SK-N-SH (cell line): ENCODE measurements at regions not wholly inside any gene's neighbourhood (a gene's known extent, or its start where the extent isn't known, plus 50 kb on each side); places are given as distances from the start of the nearest gene placed in this dataset.
A peak's percentile ranks its signal among the peaks of the same experiment; 100 is the strongest.

Source experiments
- CTCF ChIA-PET: fragments of 300-600, 350-600 bp; formaldehyde crosslinking; extraction: SDS; loops from one replicate; lab custom pipeline; 2021; lab: Yijun Ruan, JAX
- POLR2A ChIA-PET: fragments of 350-600 bp; sonication (Branson Sonifier 250); formaldehyde crosslinking; extraction: SDS; loops from one replicate; lab custom pipeline; 2020; ENCODE audit warnings: antibody characterized with exemption, inconsistent platforms; lab: Yijun Ruan, JAX
- DNase-seq: peaks from one replicate; pipeline ENCODE4 v3.0.0; 2012
- H2AFZ ChIP-seq: fragments of 200-600 bp; sonication (generic); 2 replicates; pipeline ENCODE4 v1.8.1; 2016; ENCODE audit warnings: antibody characterized with exemption, mild to moderate bottlenecking, low read depth
- H3F3A ChIP-seq: fragments of 200-600 bp; sonication (generic); replicated peaks from 2 replicates; pipeline ENCODE3; 2016; ENCODE audit warnings: antibody characterized with exemption, mild to moderate bottlenecking; ENCODE audit not compliant: insufficient read depth
- H3K27ac ChIP-seq, 2 experiments: fragments of 200-500 bp in 1 of 2; fragments of 200-600 bp in 1 of 2; sonication (Bioruptor generic) in 1 of 2; sonication (generic), shearing (Covaris generic) in 1 of 2; 2 replicates each; pipeline versions ENCODE4 v1.5.1 to v1.6.1; 2014 to 2016; ENCODE audit warnings: low read depth in 2 of 2, inconsistent platforms in 1 of 2, low read length in 1 of 2, mild to moderate bottlenecking in 1 of 2, mixed read lengths in 1 of 2
- H3K27me3 ChIP-seq: fragments of 200-600 bp; sonication (generic), shearing (Covaris generic); 2 replicates; pipeline ENCODE4 v1.6.1; 2016; ENCODE audit warnings: mixed run types; ENCODE audit not compliant: insufficient read depth
- H3K36me3 ChIP-seq, 2 experiments: fragments of 200-500 bp in 1 of 2; fragments of 200-600 bp in 1 of 2; sonication (Bioruptor generic) in 1 of 2; sonication (generic) in 1 of 2; replicated peaks in 1 of 2; 2 replicates each; pipeline versions ENCODE3 to v1.5.1; 2014 to 2016; ENCODE audit warnings: low read length in 1 of 2, mild to moderate bottlenecking in 1 of 2; ENCODE audit not compliant: insufficient read depth in 2 of 2, control insufficient read depth in 1 of 2
- H3K4me1 ChIP-seq, 2 experiments: fragments of 200-500 bp in 1 of 2; fragments of 200-600 bp in 1 of 2; sonication (Bioruptor generic) in 1 of 2; sonication (generic), shearing (Covaris generic) in 1 of 2; 2 replicates each; pipeline versions ENCODE4 v1.5.1 to v1.6.1; 2014 to 2016; ENCODE audit warnings: low read depth in 1 of 2, low read length in 1 of 2, mixed run types in 1 of 2; ENCODE audit not compliant: insufficient read depth in 2 of 2, control insufficient read depth in 1 of 2
- H3K4me2 ChIP-seq: fragments of 200-600 bp; sonication (generic), shearing (Covaris generic); 2 replicates; pipeline ENCODE4 v1.6.1; 2017; ENCODE audit warnings: mixed run types
- H3K4me3 ChIP-seq, 2 experiments: fragments of 200-500 bp in 1 of 2; fragments of 200-600 bp in 1 of 2; sonication (Bioruptor generic) in 1 of 2; sonication (generic), shearing (Covaris generic) in 1 of 2; 2 replicates each; pipeline versions ENCODE4 v1.5.1 to v1.8.1; 2014 to 2016; ENCODE audit warnings: low read depth in 2 of 2, inconsistent platforms in 1 of 2, low read length in 1 of 2, mild to moderate bottlenecking in 1 of 2, mixed read lengths in 1 of 2, moderate library complexity in 1 of 2
- H3K79me2 ChIP-seq: fragments of 200-600 bp; sonication (generic); 2 replicates; pipeline ENCODE4 v1.8.1; 2017; ENCODE audit warnings: mild to moderate bottlenecking; ENCODE audit not compliant: insufficient read depth
- H3K9ac ChIP-seq: fragments of 200-600 bp; sonication (generic); 2 replicates; pipeline ENCODE4 v1.6.1; 2017; ENCODE audit warnings: mixed run types
- H3K9me2 ChIP-seq: fragments of 200-600 bp; sonication (generic); 2 replicates; pipeline ENCODE4 v1.6.1; 2017; ENCODE audit warnings: mixed run types
- H3K9me3 ChIP-seq: fragments of 200-600 bp; sonication (generic); 2 replicates; pipeline ENCODE4 v1.6.1; 2017; ENCODE audit warnings: mixed run types, mild to moderate bottlenecking, moderate library complexity
- H4K20me1 ChIP-seq: fragments of 200-600 bp; sonication (generic); 2 replicates; pipeline ENCODE4 v1.6.1; 2017; ENCODE audit warnings: mild to moderate bottlenecking, mixed run types; ENCODE audit not compliant: insufficient read depth
- CTCF ChIP-seq: fragments of 200-600 bp; sonication (generic); IDR thresholded peaks from 2 replicates; pipeline ENCODE4 v1.6.1; 2017; ENCODE audit warnings: antibody characterized with exemption, mild to moderate bottlenecking, moderate library complexity
- FOSL2 ChIP-seq: IDR thresholded peaks from 2 replicates; pipeline ENCODE4 v1.4.0; 2012; ENCODE audit warnings: low read depth, mild to moderate bottlenecking, moderate library complexity, borderline replicate concordance
- FOXM1 ChIP-seq: IDR thresholded peaks from 2 replicates; pipeline ENCODE4 v1.4.0; 2012; ENCODE audit warnings: low read depth, mild to moderate bottlenecking
- GABPA ChIP-seq: IDR thresholded peaks from 2 replicates; pipeline ENCODE4 v1.4.0; 2012; ENCODE audit warnings: low read depth, mild to moderate bottlenecking
- MEF2A ChIP-seq: IDR thresholded peaks from 2 replicates; pipeline ENCODE4 v1.4.0; 2012; ENCODE audit warnings: low read depth, borderline replicate concordance
- RAD21 ChIP-seq: IDR thresholded peaks from 2 replicates; pipeline ENCODE4 v1.6.1; 2012; ENCODE audit warnings: mild to moderate bottlenecking, low read length
- REST ChIP-seq: IDR thresholded peaks from 2 replicates; pipeline ENCODE4 v1.6.1; 2012; ENCODE audit warnings: mild to moderate bottlenecking, low read depth, low read length, moderate library complexity
- RFX5 ChIP-seq: IDR thresholded peaks from 2 replicates; pipeline ENCODE4 v1.6.1; 2012; ENCODE audit warnings: mild to moderate bottlenecking, improper control_type of control experiment, low read length
- RXRA ChIP-seq: IDR thresholded peaks from 2 replicates; pipeline ENCODE4 v1.4.0; 2012; ENCODE audit warnings: low read depth, mild to moderate bottlenecking, borderline replicate concordance
- SIN3A ChIP-seq: IDR thresholded peaks from 2 replicates; pipeline ENCODE4 v1.6.1; 2012; ENCODE audit warnings: low read depth, mild to moderate bottlenecking, low read length, moderate library complexity, borderline replicate concordance
- USF1 ChIP-seq: IDR thresholded peaks from 2 replicates; pipeline ENCODE4 v1.4.0; 2012; ENCODE audit warnings: low read depth, borderline replicate concordance
- USF2 ChIP-seq: fragments of 150-350 bp; IDR thresholded peaks from 2 replicates; pipeline ENCODE4 v1.6.1; 2017; ENCODE audit warnings: antibody characterized with exemption, low read length, low read depth, borderline replicate concordance
- WGBS: methylation state at CpG from one replicate; pipeline ENCODE4 v1.1.6; 2017; ENCODE audit warnings: low lambda C conversion rate; 5-methylcytosine and 5-hydroxymethylcytosine counted together

- Histone ChIP-seq H3K27ac (no peak overlapping the region), H3K79me2 (no peaks in the 10 kb centered on the region), H3K4me2 (no peak overlapping the region), H3F3A (no peaks in the 10 kb centered on the region), H3K9ac (no peak overlapping the region), H3K27me3 (no peaks in the 10 kb centered on the region), H4K20me1 (no peaks in the 10 kb centered on the region), H3K4me1 (no peaks in the 10 kb centered on the region; a peak in 1 of 4 replicates), H3K9me2 (no peaks in the 10 kb centered on the region), H2AFZ (no peak overlapping the region), H3K36me3 (no peaks in the 10 kb centered on the region), H3K9me3 (no peaks in the 10 kb centered on the region), H3K4me3 (no peak overlapping the region)
- CTCF ChIA-PET: no interaction called here
- 70% methylated on average over 11 of the region's 11 CpGs for WGBS
- POLR2A ChIA-PET: no interaction called here
- no peak for TF ChIP-seq RXRA
- TF ChIP-seq FOSL2: no peak
- TF ChIP-seq RFX5: no peak
- TF ChIP-seq RAD21: no peak
- DNase-seq: peak; percentile 15
Measured at GRCh38 chr16:11430601-11431317, 85.5 kb downstream of the RMI2 start.

- Histone ChIP-seq H3K9me3 (no peaks in the 10 kb centered on the region), H3K4me1 (no peaks in the 10 kb centered on the region; a peak in 1 of 4 replicates), H2AFZ (no peak overlapping the region), H3K36me3 (no peaks in the 10 kb centered on the region), H3K9me2 (no peaks in the 10 kb centered on the region), H3K79me2 (no peaks in the 10 kb centered on the region), H3K4me2 (no peak overlapping the region), H4K20me1 (no peaks in the 10 kb centered on the region), H3K4me3 (no peak overlapping the region), H3F3A (no peaks in the 10 kb centered on the region), H3K9ac (no peak overlapping the region), H3K27me3 (no peaks in the 10 kb centered on the region), H3K27ac (no peak overlapping the region)
- ChIA-PET POLR2A (no interaction called here), CTCF (interaction anchor here (0.8 to 1.2 kb wide), 3 partner anchors 12 to 282 kb away, joined by 3 read pairs; no protein-coding TSS in a partner anchor)
- no peak for TF ChIP-seq RXRA
- peak; percentile 10 for DNase-seq
- WGBS: 41% methylated on average over 2 of the region's 4 CpGs
Measured at GRCh38 chr16:11431915-11432465, 86.7 kb downstream of the RMI2 start.

DNA sequence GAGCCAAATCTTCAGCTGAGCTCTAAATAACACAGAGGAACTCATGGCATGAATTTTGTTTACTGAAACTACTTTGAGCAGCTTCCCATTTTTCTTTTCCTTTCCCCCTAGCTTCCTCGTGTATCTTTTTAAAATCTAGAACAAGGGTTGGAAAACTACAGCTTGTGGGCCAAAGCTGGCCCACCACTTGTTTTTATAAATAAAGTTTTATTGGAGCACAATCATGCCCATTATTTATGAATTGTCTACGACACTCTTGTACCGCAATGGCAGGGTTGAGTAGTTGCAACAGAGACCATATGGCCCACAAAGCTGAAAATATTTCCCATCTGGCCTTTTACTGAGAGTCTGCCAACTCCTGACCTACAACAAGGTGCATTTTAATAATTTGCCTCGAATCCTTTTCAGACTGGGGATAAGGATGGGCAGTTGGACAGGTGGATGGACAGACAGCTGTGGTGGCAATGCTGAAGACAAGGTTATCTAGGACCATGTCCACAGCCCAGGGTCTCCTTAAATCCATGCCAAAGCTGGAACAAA, 87.7 kb downstream of the RMI2 start:
- ChIA-PET POLR2A (no interaction called here), CTCF (interaction anchor here (0.8 to 1.2 kb wide), 3 partner anchors 11 to 281 kb away, joined by 3 read pairs; no protein-coding TSS in a partner anchor)
- H3K4me2 ChIP-seq: no peak overlapping the region
- no peaks in the 10 kb centered on the region for H3K27me3 ChIP-seq
- no peak overlapping the region for H3K27ac ChIP-seq
- H4K20me1 ChIP-seq: no peaks in the 10 kb centered on the region
- no peak for DNase-seq
- H3K9me3 ChIP-seq: no peaks in the 10 kb centered on the region
- no peak overlapping the region for H2AFZ ChIP-seq
- 58% methylated on average over 4 of the region's 4 CpGs for WGBS
- H3K4me3 ChIP-seq: no peak overlapping the region
- no peaks in the 10 kb centered on the region for H3F3A ChIP-seq
- no peaks in the 10 kb centered on the region for H3K36me3 ChIP-seq
- no peaks in the 10 kb centered on the region for H3K79me2 ChIP-seq
- H3K9me2 ChIP-seq: no peaks in the 10 kb centered on the region
- H3K9ac ChIP-seq: no peak overlapping the region
- no peaks in the 10 kb centered on the region; a peak in 1 of 4 replicates for H3K4me1 ChIP-seq
- TF ChIP-seq RFX5: no peak
- TF ChIP-seq SIN3A: no peak
- TF ChIP-seq MEF2A: no peak
- TF ChIP-seq FOXM1: no peak
- TF ChIP-seq CTCF: no peak
- TF ChIP-seq USF1: no peak
- no peak for TF ChIP-seq USF2
- TF ChIP-seq REST: no peak
- TF ChIP-seq GABPA: no peak
